Mesendoderm (in vitro differentiated cells): ENCODE measurements at regions not wholly inside any gene's neighbourhood (a gene's known extent, or its start where the extent isn't known, plus 50 kb on each side); places are given as distances from the start of the nearest gene placed in this dataset.
"Not testable (repeated sequence)": the region's sequence is repeated elsewhere in the genome, so short reads cannot be mapped to it uniquely, and the experiment has no call there.

ENCODE experiments used
- DNase-seq: peaks from one replicate; pipeline ENCODE4 v3.0.0; 2013
- H2AK5ac ChIP-seq: 2 replicates; pipeline ENCODE4 v1.6.1; 2013; ENCODE audit warnings: low read length, inconsistent platforms
- H2BK120ac ChIP-seq: 2 replicates; pipeline ENCODE4 v1.6.1; 2013; ENCODE audit warnings: low read depth, mild to moderate bottlenecking, low read length, moderate library complexity, mixed read lengths
- H2BK15ac ChIP-seq: replicated peaks from 2 replicates; pipeline ENCODE4 v1.6.1; 2013; ENCODE audit warnings: low read depth, mild to moderate bottlenecking, moderate library complexity
- H2BK5ac ChIP-seq: 2 replicates; pipeline ENCODE4 v1.6.1; 2013; ENCODE audit warnings: low read length, inconsistent platforms
- H3K18ac ChIP-seq: 2 replicates; pipeline ENCODE4 v1.6.1; 2013; ENCODE audit warnings: mild to moderate bottlenecking, low read length, mixed read lengths
- H3K23ac ChIP-seq: one replicate; pipeline ENCODE4 v1.6.1; 2013; ENCODE audit warnings: low read length
- H3K27ac ChIP-seq: 2 replicates; pipeline ENCODE4 v1.5.1; 2013; ENCODE audit warnings: low read depth, mild to moderate bottlenecking, inconsistent platforms, low read length, moderate library complexity
- H3K27me3 ChIP-seq: 2 replicates; pipeline ENCODE4 v1.6.1; 2013; ENCODE audit warnings: low read length, control low read depth, mild to moderate bottlenecking, inconsistent platforms; ENCODE audit not compliant: insufficient read depth, poor library complexity
- H3K36me3 ChIP-seq: 2 replicates; pipeline ENCODE4 v1.6.1; 2013; ENCODE audit warnings: low read length, inconsistent platforms; ENCODE audit not compliant: control insufficient read depth, insufficient read depth
- H3K4ac ChIP-seq: one replicate; pipeline ENCODE4 v1.6.1; 2013; ENCODE audit warnings: low read depth, mild to moderate bottlenecking, low read length, moderate library complexity
- H3K4me1 ChIP-seq: 2 replicates; pipeline ENCODE4 v1.6.1; 2013; ENCODE audit warnings: low read depth, low read length, inconsistent platforms; ENCODE audit not compliant: control insufficient read depth
- H3K4me2 ChIP-seq: 2 replicates; pipeline ENCODE4 v1.6.1; 2013; ENCODE audit warnings: low read length
- H3K4me3 ChIP-seq: 2 replicates; pipeline ENCODE4 v1.5.1; 2013; ENCODE audit warnings: mild to moderate bottlenecking, low read length
- H3K56ac ChIP-seq: one replicate; pipeline ENCODE4 v1.6.1; 2013; ENCODE audit warnings: low read length
- H3K79me1 ChIP-seq: 2 replicates; pipeline ENCODE4 v1.6.1; 2013; ENCODE audit warnings: low read length, inconsistent platforms
- H3K79me2 ChIP-seq: 2 replicates; pipeline ENCODE4 v1.6.1; 2013; ENCODE audit warnings: mild to moderate bottlenecking, low read length; ENCODE audit not compliant: control insufficient read depth, insufficient read depth
- H3K9ac ChIP-seq: 2 replicates; pipeline ENCODE4 v1.6.1; 2013; ENCODE audit warnings: low read length, inconsistent platforms
- H4K5ac ChIP-seq: one replicate; pipeline ENCODE4 v1.6.1; 2013; ENCODE audit warnings: low read length
- H4K8ac ChIP-seq: one replicate; pipeline ENCODE4 v1.6.1; 2013; ENCODE audit warnings: low read depth, mild to moderate bottlenecking, control low read depth, low read length, moderate library complexity
- WGBS: extraction: QIAGEN DNeasy Blood & Tissue Kit; methylation state at CpG from one replicate; pipeline ENCODE4 v1.1.7; 2013; ENCODE audit warnings: low lambda C conversion rate, missing lambda C conversion rate; ENCODE audit not compliant: insufficient coverage; ENCODE audit errors: extremely low coverage; 5-methylcytosine and 5-hydroxymethylcytosine counted together

DNA sequence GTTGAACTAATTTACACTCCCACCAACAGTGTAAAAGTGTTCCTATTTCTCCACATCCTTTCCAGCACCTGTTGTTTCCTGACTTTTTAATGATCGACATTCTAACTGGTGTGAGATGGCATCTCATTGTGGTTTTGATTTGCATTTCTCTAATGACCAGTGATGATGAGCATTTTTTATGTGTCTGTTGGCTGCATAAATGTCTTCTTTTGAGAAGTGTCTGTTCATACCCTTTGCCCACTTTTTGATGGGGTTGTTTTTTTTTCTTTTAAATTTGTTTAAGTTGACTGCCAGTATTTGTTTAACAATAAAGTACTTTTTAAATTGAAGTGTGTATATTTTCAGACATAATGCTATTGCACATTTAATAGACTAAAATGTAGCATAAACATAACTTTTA lies 95.0 kb upstream of the ZC3H11B start:
- H3K27me3 ChIP-seq, H3K79me1 ChIP-seq, H3K27ac ChIP-seq, H2BK15ac ChIP-seq, H3K4ac ChIP-seq, H3K4me3 ChIP-seq, H2BK120ac ChIP-seq, H3K4me2 ChIP-seq, H2AK5ac ChIP-seq, H3K23ac ChIP-seq, H4K5ac ChIP-seq, H3K79me2 ChIP-seq, H3K36me3 ChIP-seq, H3K9ac ChIP-seq, H3K56ac ChIP-seq, H2BK5ac ChIP-seq, H4K8ac ChIP-seq, H3K18ac ChIP-seq, H3K4me1 ChIP-seq, DNase-seq: not testable (repeated sequence)
- no CpG with 5 or more reads among the region's 1 CpG for WGBS

- H3K23ac ChIP-seq, H3K27me3 ChIP-seq, H4K5ac ChIP-seq, H3K9ac ChIP-seq, H4K8ac ChIP-seq, H3K27ac ChIP-seq, H3K36me3 ChIP-seq, H3K18ac ChIP-seq, H3K56ac ChIP-seq, H3K4me2 ChIP-seq, H2BK15ac ChIP-seq, H3K79me2 ChIP-seq, H2AK5ac ChIP-seq, DNase-seq, H3K4me3 ChIP-seq, H3K79me1 ChIP-seq, H3K4ac ChIP-seq, H2BK5ac ChIP-seq, H2BK120ac ChIP-seq, H3K4me1 ChIP-seq: not testable (repeated sequence)
- no CpG with 5 or more reads among the region's 3 CpGs for WGBS
Observed at GRCh38 chr1:219704331-219704730, 91.4 kb upstream of the ZC3H11B start.

- Histone ChIP-seq H2BK15ac (no peak overlapping the region), H2BK5ac (no peak overlapping the region), H3K18ac (no peak overlapping the region), H3K4me3 (no peak overlapping the region), H4K5ac (no peak overlapping the region), H3K79me2 (no peaks in the 10 kb centered on the region), H4K8ac (no peak overlapping the region), H3K4me2 (no peak overlapping the region), H3K9ac (no peak overlapping the region), H3K56ac (no peak overlapping the region), H3K36me3 (no peaks in the 10 kb centered on the region), H3K23ac (no peak overlapping the region), H3K4ac (no peak overlapping the region), H3K27me3 (no peaks in the 10 kb centered on the region), H3K4me1 (no peaks in the 10 kb centered on the region), H3K79me1 (no peaks in the 10 kb centered on the region), H3K27ac (no peak overlapping the region), H2BK120ac (no peak overlapping the region), H2AK5ac (no peak overlapping the region)
- no peak for DNase-seq
- no CpG with 5 or more reads among the region's 3 CpGs for whole genome bisulfite sequencing
Observed at GRCh38 chr1:219703368-219703639, 90.4 kb upstream of the ZC3H11B start.

DNA sequence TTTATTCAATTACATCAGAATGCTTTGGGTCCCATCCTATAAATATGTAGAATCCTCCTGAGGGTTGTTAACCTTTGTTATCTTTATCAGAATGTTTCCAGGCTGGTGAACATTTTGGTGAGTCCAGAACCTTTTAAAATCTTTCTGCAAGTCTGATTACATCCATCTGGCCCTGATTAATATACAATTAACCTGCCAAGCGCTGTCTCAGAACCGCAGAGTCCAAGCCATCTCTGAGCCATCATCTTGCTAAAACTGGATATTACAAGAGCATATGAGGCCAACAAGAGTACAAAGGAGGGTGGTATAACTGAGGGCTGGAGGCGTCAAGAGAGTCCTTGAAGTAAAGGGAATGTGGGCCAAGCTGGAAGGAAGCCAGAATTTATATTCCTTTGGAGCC lies 88.6 kb upstream of the ZC3H11B start:
- Histone ChIP-seq H3K79me1 (no peaks in the 10 kb centered on the region), H3K4me2 (no peak overlapping the region), H3K23ac (no peak overlapping the region), H3K4me3 (no peak overlapping the region), H3K9ac (no peak overlapping the region), H3K27me3 (no peaks in the 10 kb centered on the region), H3K4me1 (no peaks in the 10 kb centered on the region), H3K18ac (no peak overlapping the region), H2BK5ac (no peak overlapping the region), H3K27ac (no peak overlapping the region), H3K56ac (no peak overlapping the region), H2BK15ac (no peak overlapping the region), H4K5ac (no peak overlapping the region), H4K8ac (no peak overlapping the region), H3K36me3 (no peaks in the 10 kb centered on the region), H2BK120ac (no peak overlapping the region), H3K79me2 (no peaks in the 10 kb centered on the region), H2AK5ac (no peak overlapping the region), H3K4ac (no peak overlapping the region)
- DNase-seq = no peak
- WGBS = no CpG with 5 or more reads among the region's 3 CpGs

GRCh38 chr1:219699870-219700269 lies 87.0 kb upstream of the ZC3H11B start:
- Histone ChIP-seq H3K27ac (no peak overlapping the region), H4K5ac (no peak overlapping the region), H3K56ac (no peak overlapping the region), H2BK120ac (no peak overlapping the region), H3K4me2 (no peak overlapping the region), H4K8ac (no peak overlapping the region), H3K18ac (no peak overlapping the region), H3K27me3 (no peaks in the 10 kb centered on the region), H2BK15ac (no peak overlapping the region), H3K23ac (no peak overlapping the region), H2AK5ac (no peak overlapping the region), H3K36me3 (no peaks in the 10 kb centered on the region), H3K4ac (no peak overlapping the region), H2BK5ac (no peak overlapping the region), H3K79me2 (no peaks in the 10 kb centered on the region), H3K9ac (no peak overlapping the region), H3K4me3 (no peak overlapping the region), H3K4me1 (no peaks in the 10 kb centered on the region), H3K79me1 (no peaks in the 10 kb centered on the region)
- no CpG with 5 or more reads among the region's 5 CpGs for WGBS
- DNase-seq = no peak

GRCh38 chr1:219697682-219698081 lies 84.8 kb upstream of the ZC3H11B start:
- Histone ChIP-seq H4K5ac (no peak overlapping the region), H3K23ac (no peak overlapping the region), H3K27ac (no peak overlapping the region), H3K79me1 (no peaks in the 10 kb centered on the region), H2AK5ac (no peak overlapping the region), H2BK120ac (no peak overlapping the region), H3K4me2 (no peak overlapping the region), H4K8ac (no peak overlapping the region), H3K9ac (no peak overlapping the region), H3K4me1 (no peaks in the 10 kb centered on the region), H3K36me3 (no peaks in the 10 kb centered on the region), H2BK5ac (no peak overlapping the region), H3K4ac (no peak overlapping the region), H3K18ac (no peak overlapping the region), H3K79me2 (no peaks in the 10 kb centered on the region), H3K4me3 (no peak overlapping the region), H2BK15ac (no peak overlapping the region), H3K56ac (no peak overlapping the region), H3K27me3 (no peaks in the 10 kb centered on the region)
- WGBS = no CpG with 5 or more reads among the region's 1 CpG
- no peak for DNase-seq
